ENCODE measurements at regions not wholly inside any gene's neighbourhood (a gene's known extent, or its start where the extent isn't known, plus 50 kb on each side); places are given as distances from the start of the nearest gene placed in this dataset.

- Histone ChIP-seq H3K4me3 (no peak overlapping the region), H3K4me1 (no peaks in the 10 kb centered on the region), H3K36me3 (no peaks in the 10 kb centered on the region), H3K9me3 (no peaks in the 10 kb centered on the region), H3K27ac (no peak overlapping the region), H3K27me3 (no peaks in the 10 kb centered on the region)
- DNase-seq (no peak), ATAC-seq (no peak)
- intact Hi-C loops (cut with DNase I) = no loop called here
- TF ChIP-seq, protein P1, sequence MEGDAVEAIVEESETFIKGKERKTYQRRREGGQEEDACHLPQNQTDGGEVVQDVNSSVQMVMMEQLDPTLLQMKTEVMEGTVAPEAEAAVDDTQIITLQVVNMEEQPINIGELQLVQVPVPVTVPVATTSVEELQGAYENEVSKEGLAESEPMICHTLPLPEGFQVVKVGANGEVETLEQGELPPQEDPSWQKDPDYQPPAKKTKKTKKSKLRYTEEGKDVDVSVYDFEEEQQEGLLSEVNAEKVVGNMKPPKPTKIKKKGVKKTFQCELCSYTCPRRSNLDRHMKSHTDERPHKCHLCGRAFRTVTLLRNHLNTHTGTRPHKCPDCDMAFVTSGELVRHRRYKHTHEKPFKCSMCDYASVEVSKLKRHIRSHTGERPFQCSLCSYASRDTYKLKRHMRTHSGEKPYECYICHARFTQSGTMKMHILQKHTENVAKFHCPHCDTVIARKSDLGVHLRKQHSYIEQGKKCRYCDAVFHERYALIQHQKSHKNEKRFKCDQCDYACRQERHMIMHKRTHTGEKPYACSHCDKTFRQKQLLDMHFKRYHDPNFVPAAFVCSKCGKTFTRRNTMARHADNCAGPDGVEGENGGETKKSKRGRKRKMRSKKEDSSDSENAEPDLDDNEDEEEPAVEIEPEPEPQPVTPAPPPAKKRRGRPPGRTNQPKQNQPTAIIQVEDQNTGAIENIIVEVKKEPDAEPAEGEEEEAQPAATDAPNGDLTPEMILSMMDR (IDR thresholded peaks at IDR 0.05) = no peak
Measured at GRCh38 chr6:104595311-104595820, 264.4 kb downstream of the HACE1 start.

- ATAC-seq = peak; percentile 78
- H3K4me3 ChIP-seq = no peak overlapping the region
- intact Hi-C loops (cut with DNase I) = no loop called here
- TF ChIP-seq, protein P1 (IDR thresholded peaks at IDR 0.05) = no peak
- no peaks in the 10 kb centered on the region for H3K36me3 ChIP-seq
- no peaks in the 10 kb centered on the region for H3K4me1 ChIP-seq
- peak in 1 of 4 donors; percentile 54 for DNase-seq
- H3K27me3 ChIP-seq = no peaks in the 10 kb centered on the region
- no peaks in the 10 kb centered on the region for H3K9me3 ChIP-seq
- H3K27ac ChIP-seq = no peak overlapping the region
Measured at GRCh38 chr6:104591573-104592334, 268.0 kb downstream of the HACE1 start.

- TF ChIP-seq, protein P1 (IDR thresholded peaks at IDR 0.05) = no peak
- H3K36me3 ChIP-seq = no peaks in the 10 kb centered on the region
- H3K27ac ChIP-seq = no peak overlapping the region
- no peaks in the 10 kb centered on the region for H3K27me3 ChIP-seq
- intact Hi-C loops (cut with DNase I) = no loop called here
- no peaks in the 10 kb centered on the region for H3K9me3 ChIP-seq
- H3K4me3 ChIP-seq = no peak overlapping the region
- DNase-seq (no peak), ATAC-seq (peak; percentile 76)
- H3K4me1 ChIP-seq = no peaks in the 10 kb centered on the region
Measured at GRCh38 chr6:104589940-104590339, 269.8 kb downstream of the HACE1 start.

DNA sequence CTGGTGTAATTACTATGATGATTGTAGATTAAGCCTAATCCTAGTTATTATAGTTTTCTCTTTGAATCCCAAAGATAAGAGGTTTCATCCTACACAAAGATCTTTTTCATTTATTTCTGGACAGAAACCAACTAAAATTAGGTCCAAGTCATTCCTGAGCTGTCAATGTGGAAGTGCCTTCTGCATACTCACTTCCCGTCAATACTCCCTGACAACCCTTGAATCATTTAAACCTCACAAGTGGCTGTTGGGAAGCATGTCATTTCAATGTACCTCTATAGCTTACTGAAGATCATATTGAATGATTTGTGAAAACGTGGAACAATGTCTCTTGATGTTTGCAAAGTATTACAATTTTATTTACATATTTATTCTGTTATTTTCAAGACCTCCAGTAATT lies 274.1 kb downstream of the HACE1 start:
- Histone ChIP-seq H3K27ac (no peak overlapping the region), H3K4me3 (no peak overlapping the region), H3K27me3 (no peaks in the 10 kb centered on the region), H3K4me1 (no peaks in the 10 kb centered on the region), H3K36me3 (no peaks in the 10 kb centered on the region), H3K9me3 (no peaks in the 10 kb centered on the region)
- intact Hi-C loops (cut with DNase I) = no loop called here
- DNase-seq (no peak), ATAC-seq (no peak)
- TF ChIP-seq, protein P1 (IDR thresholded peaks at IDR 0.05) = no peak

DNA sequence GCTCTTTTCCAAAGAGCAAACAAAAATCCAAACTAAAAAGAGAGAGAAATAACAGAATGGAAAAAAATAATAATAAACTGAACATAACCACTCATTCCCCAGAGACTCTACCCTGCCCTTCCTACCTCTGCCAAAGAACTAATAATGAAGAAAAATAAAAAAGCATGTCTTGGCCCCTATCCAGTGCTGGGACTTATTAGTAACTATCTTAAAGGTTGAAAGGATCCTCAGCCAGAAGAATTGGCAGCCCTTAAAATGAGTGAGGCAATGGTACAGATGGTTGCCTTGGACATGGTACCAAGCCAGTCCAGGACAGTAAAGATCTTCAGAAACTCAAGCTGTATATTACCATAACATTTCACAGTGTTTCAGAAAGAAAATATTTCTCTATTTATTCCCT lies 279.3 kb downstream of the HACE1 start:
- Histone ChIP-seq H3K9me3 (no peaks in the 10 kb centered on the region), H3K27ac (no peak overlapping the region), H3K4me1 (no peaks in the 10 kb centered on the region), H3K4me3 (no peak overlapping the region), H3K27me3 (no peaks in the 10 kb centered on the region), H3K36me3 (no peaks in the 10 kb centered on the region)
- TF ChIP-seq, protein P1 (IDR thresholded peaks at IDR 0.05) = no peak
- DNase-seq (no peak), ATAC-seq (no peak)
- intact Hi-C loops (cut with DNase I) = no loop called here

Measured in left lung (tissue), 4 donors.